Gastrocnemius medialis (tissue), 4 donors: ENCODE measurements at regions not wholly inside any gene's neighbourhood (a gene's known extent, or its start where the extent isn't known, plus 50 kb on each side); places are given as distances from the start of the nearest gene placed in this dataset.

Experiments
- ATAC-seq, 2 donors: fragments of 150-250 bp; one replicate each; pipeline ENCODE4 v1.9.1; 2016
- DNase-seq, 2 donors: peaks; one replicate each; pipeline ENCODE4 v3.0.0-alpha.2; 2019
- H3K27ac ChIP-seq, 4 donors: fragments of 200-600 bp; sonication (generic); 1 replicate in 1 of 4; 2 replicates in 3 of 4; pipeline ENCODE4 v1.5.1; 2016 to 2018; ENCODE audit warnings: mild to moderate bottlenecking in 2 of 4, moderate library complexity in 1 of 4
- H3K27me3 ChIP-seq, 3 donors: fragments of 200-600 bp; sonication (generic) in 2 of 3; 1 replicate in 1 of 3; 2 replicates in 2 of 3; pipeline versions ENCODE4 v1.5.1 to v1.6.0; 2016 to 2019; ENCODE audit warnings: mild to moderate bottlenecking in 1 of 3, moderate library complexity in 1 of 3
- H3K36me3 ChIP-seq, 2 donors: fragments of 200-600 bp; sonication (generic) in 1 of 2; one replicate each; pipeline ENCODE4 v1.5.1; 2017 to 2018
- H3K4me1 ChIP-seq, 2 donors: fragments of 200-600 bp; sonication (generic) in 1 of 2; one replicate each; pipeline ENCODE4 v1.5.1; 2016 to 2017; ENCODE audit warnings: mild to moderate bottlenecking in 2 of 2
- H3K4me3 ChIP-seq, 4 donors: fragments of 200-600 bp; sonication (generic) in 3 of 4; 1 replicate in 1 of 4; 2 replicates in 3 of 4; pipeline ENCODE4 v1.5.1; 2016 to 2019; ENCODE audit warnings: mild to moderate bottlenecking in 2 of 4
- H3K9me3 ChIP-seq, 3 donors: fragments of 200-600 bp; sonication (generic) in 2 of 3; 1 replicate in 1 of 3; 2 replicates in 2 of 3; pipeline ENCODE4 v1.5.1; 2016 to 2019
- POLR2A ChIP-seq, 2 donors: fragments of 450-650 bp; IDR thresholded peaks; one replicate each; pipeline ENCODE4 v1.6.1; 2017; ENCODE audit warnings: antibody characterized with exemption in 2 of 2, mild to moderate bottlenecking in 2 of 2, moderate library complexity in 2 of 2
- in situ Hi-C, 4 donors: fragments of 200-750 bp; cut with MboI; loops; one replicate each; pipeline versions ENCODE4 v1.15.0 to v1.8.0; 2017; ENCODE audit warnings: low sequenced_read_pairs in 4 of 4
- intact Hi-C: fragments of 100-400 bp; cut with DNase I; formaldehyde crosslinking; loops from one replicate; pipeline ENCODE4 v1.15.1; 2023; ENCODE audit warnings: low total_unique reads
- TF ChIP-seq, protein P1 (sequence below), 5 experiments: fragments of 450-650 bp in 3 of 5; fragments of 200-600 bp in 2 of 5; sonication (generic) in 2 of 5; IDR thresholded peaks in 4 of 5; conservative IDR thresholded peaks in 1 of 5; 1 replicate in 4 of 5; 2 replicates in 1 of 5; pipeline ENCODE4 v1.5.1; 2016 to 2019; ENCODE audit warnings: antibody characterized with exemption in 5 of 5, mild to moderate bottlenecking in 3 of 5, moderate library complexity in 3 of 5

DNA sequence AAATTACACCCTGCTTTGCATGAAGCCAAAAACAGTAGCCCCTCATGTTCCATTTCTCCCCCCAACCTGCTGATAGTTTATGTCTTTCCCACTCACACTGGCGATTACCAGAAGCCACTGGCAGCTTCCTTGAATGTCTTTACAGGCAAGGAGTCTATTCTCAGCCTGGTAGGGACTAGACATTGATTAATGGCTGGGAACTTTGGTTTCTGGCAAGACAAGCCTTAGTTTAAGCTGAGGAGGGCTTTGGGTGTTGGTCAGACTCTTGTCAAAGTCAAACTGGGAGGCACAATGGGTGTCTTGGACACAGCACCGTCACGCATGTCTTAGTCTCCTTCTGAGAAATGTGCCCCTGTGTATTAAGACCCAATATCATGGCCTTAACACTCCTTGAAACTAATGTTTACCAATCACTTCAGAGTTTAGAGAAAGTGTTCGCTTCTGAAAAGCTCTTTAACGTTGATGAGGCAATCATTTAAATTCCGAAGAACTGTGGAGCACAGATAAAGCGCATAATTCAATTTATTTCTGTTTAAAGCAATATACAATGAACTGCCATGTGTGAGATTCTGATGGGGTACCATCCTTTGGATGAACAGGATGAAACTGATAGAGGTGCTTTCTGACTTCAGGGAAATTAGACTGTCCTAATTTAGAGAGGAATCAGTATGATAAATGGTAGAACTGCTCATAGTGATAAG, 53.9 kb upstream of the CPEB4 start:
- no peak for DNase-seq
- TF ChIP-seq, protein P1, sequence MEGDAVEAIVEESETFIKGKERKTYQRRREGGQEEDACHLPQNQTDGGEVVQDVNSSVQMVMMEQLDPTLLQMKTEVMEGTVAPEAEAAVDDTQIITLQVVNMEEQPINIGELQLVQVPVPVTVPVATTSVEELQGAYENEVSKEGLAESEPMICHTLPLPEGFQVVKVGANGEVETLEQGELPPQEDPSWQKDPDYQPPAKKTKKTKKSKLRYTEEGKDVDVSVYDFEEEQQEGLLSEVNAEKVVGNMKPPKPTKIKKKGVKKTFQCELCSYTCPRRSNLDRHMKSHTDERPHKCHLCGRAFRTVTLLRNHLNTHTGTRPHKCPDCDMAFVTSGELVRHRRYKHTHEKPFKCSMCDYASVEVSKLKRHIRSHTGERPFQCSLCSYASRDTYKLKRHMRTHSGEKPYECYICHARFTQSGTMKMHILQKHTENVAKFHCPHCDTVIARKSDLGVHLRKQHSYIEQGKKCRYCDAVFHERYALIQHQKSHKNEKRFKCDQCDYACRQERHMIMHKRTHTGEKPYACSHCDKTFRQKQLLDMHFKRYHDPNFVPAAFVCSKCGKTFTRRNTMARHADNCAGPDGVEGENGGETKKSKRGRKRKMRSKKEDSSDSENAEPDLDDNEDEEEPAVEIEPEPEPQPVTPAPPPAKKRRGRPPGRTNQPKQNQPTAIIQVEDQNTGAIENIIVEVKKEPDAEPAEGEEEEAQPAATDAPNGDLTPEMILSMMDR (IDR thresholded peaks at IDR 0.05 in 4 of 5, conservative IDR thresholded peaks at IDR 0.05 in 1 of 5): no peak
- TF ChIP-seq POLR2A (IDR thresholded peaks at IDR 0.05): no peak
- in situ Hi-C loops (no loop called here), intact Hi-C loops (loop anchor here (10.0 kb wide), 1 partner anchor 379 kb away; no protein-coding TSS in a partner anchor)
- H3K27ac ChIP-seq: peak overlapping the region; percentile 57 to 87 (median 83)
- ATAC-seq: no peak
- H3K36me3 ChIP-seq: no peaks in the 10 kb centered on the region
- H3K9me3 ChIP-seq: no peaks in the 10 kb centered on the region
- no peaks in the 10 kb centered on the region for H3K27me3 ChIP-seq
- H3K4me1 ChIP-seq: peaks cover 27 to 34% of the 10 kb centered on the region in 2 donors
- H3K4me3 ChIP-seq: no peak overlapping the region

DNA sequence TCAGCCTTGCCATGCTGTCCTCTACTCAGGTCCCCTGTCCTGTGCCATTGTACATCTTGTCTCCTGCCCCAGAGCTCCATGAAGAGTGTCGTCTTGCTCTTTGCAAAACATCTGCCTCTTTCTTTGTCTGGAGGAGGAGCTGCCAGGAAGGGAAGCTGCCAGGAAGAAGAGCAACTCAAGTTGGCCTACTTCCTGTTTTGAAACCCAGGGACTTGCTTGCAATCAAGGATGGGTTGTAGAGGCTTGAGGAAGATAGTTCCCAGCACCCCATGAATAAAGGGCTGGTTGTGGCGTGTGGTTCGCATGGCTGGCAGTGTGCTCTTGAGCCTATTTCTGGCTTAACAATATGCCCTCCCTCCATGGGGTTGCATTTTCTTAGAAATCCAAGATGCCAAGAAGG, 53.0 kb upstream of the CPEB4 start:
- peak overlapping the region; percentile 57 to 87 (median 83) for H3K27ac ChIP-seq
- DNase-seq: peak in 1 of 2 donors; percentile 52
- peak; percentile 4 to 19 for ATAC-seq

DNA sequence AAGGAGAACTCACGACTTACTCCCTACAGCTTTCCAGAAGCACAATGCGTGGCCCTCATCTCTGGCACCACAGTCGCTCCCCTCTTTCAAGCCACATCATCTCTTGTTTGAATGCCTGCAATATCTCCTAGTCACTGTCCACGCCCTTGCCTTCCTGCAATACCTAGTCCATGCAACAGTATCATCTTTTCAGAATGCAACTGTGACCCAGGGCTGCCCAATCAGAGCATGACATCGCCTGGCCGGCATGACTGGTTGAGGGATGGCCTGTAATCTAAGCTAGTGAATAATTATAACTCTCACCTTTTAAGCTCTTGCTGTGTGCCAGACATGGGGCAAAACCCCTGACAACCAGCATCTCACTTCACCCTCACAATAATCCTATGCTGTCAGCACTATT, 52.5 kb upstream of the CPEB4 start:
- intact Hi-C loops: loop anchor here (1.0 to 10.0 kb wide), 3 partner anchors 68 to 381 kb away; no protein-coding TSS in a partner anchor
- ATAC-seq (peak; percentile 81 to 84), DNase-seq (peak; percentile 58 to 88)
- no peaks in the 10 kb centered on the region for H3K36me3 ChIP-seq
- no peaks in the 10 kb centered on the region for H3K27me3 ChIP-seq
- H3K4me1 ChIP-seq: peaks cover 37 to 39% of the 10 kb centered on the region in 2 donors
- no peaks in the 10 kb centered on the region for H3K9me3 ChIP-seq
- no peak overlapping the region for H3K4me3 ChIP-seq
- TF ChIP-seq POLR2A (IDR thresholded peaks at IDR 0.05): peak in 1 of 2 donors; percentile 35
- TF ChIP-seq, protein P1 (IDR thresholded peaks at IDR 0.05 in 4 of 5, conservative IDR thresholded peaks at IDR 0.05 in 1 of 5): no peak
- peak overlapping the region; percentile 57 to 87 (median 83) for H3K27ac ChIP-seq
- in situ Hi-C loops: no loop called here

More for the DNA sequence above, 53.0 kb upstream of the CPEB4 start:
- TF ChIP-seq, protein P1 (IDR thresholded peaks at IDR 0.05 in 4 of 5, conservative IDR thresholded peaks at IDR 0.05 in 1 of 5): no peak
- TF ChIP-seq POLR2A (IDR thresholded peaks at IDR 0.05): no peak
- intact Hi-C loops: loop anchor here (1.0 to 10.0 kb wide), 3 partner anchors 68 to 380 kb away; no protein-coding TSS in a partner anchor
- H3K9me3 ChIP-seq: no peaks in the 10 kb centered on the region
- no peak overlapping the region for H3K4me3 ChIP-seq
- H3K27me3 ChIP-seq: no peaks in the 10 kb centered on the region
- in situ Hi-C loops: no loop called here
- peaks cover 34% of the 10 kb centered on the region in 2 donors for H3K4me1 ChIP-seq
- H3K36me3 ChIP-seq: no peaks in the 10 kb centered on the region

DNA sequence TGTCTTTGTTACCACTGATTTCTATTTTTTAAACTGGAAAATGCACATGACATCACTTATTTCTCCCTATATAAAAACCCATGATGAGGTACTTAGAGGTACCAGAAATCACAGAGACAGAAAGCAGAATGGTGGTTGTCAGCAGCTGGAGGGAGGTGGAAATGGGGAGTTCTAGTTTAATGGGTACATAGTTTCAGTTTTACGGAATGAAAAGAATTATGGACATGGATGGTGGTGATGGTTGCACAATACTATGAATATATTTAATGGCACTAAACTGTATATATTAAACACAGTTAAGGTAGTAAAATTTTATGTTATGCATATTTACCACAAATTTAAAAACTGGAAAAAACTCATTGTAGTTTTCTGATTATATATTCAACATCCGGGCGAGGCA, 50.5 kb upstream of the CPEB4 start:
- peaks cover 37 to 41% of the 10 kb centered on the region in 2 donors for H3K4me1 ChIP-seq
- intact Hi-C loops: loop anchor here (5.0 to 10.0 kb wide), 2 partner anchors 135 to 383 kb away; no protein-coding TSS in a partner anchor
- H3K4me3 ChIP-seq: no peak overlapping the region
- ATAC-seq (no peak), DNase-seq (no peak)
- no peaks in the 10 kb centered on the region for H3K9me3 ChIP-seq
- H3K27ac ChIP-seq: peak overlapping the region in 3 of 4 donors; percentile 31 to 79 (median 39)
- H3K27me3 ChIP-seq: no peaks in the 10 kb centered on the region
- TF ChIP-seq, protein P1 (IDR thresholded peaks at IDR 0.05 in 4 of 5, conservative IDR thresholded peaks at IDR 0.05 in 1 of 5): no peak
- no peak for TF ChIP-seq POLR2A (IDR thresholded peaks at IDR 0.05)
- in situ Hi-C loops: no loop called here
- no peaks in the 10 kb centered on the region for H3K36me3 ChIP-seq
